IPS-20b (cell line): ENCODE measurements at regions not wholly inside any gene's neighbourhood (a gene's known extent, or its start where the extent isn't known, plus 50 kb on each side); places are given as distances from the start of the nearest gene placed in this dataset.

Experiments used
- H3K27ac ChIP-seq: one replicate; pipeline ENCODE4 v1.5.1; 2013; ENCODE audit warnings: low read length
- H3K27me3 ChIP-seq: 2 replicates; pipeline ENCODE4 v1.6.1; 2013; ENCODE audit warnings: mild to moderate bottlenecking, low read length, inconsistent platforms; ENCODE audit not compliant: insufficient read depth
- H3K36me3 ChIP-seq: 2 replicates; pipeline ENCODE4 v1.6.1; 2013; ENCODE audit warnings: low read depth, mild to moderate bottlenecking, inconsistent platforms, low read length, moderate library complexity; ENCODE audit not compliant: insufficient read depth
- H3K4me1 ChIP-seq: 2 replicates; pipeline ENCODE4 v1.6.1; 2013; ENCODE audit warnings: mild to moderate bottlenecking, control low read depth, inconsistent platforms, low read length, moderate library complexity; ENCODE audit not compliant: insufficient read depth
- H3K4me3 ChIP-seq: 2 replicates; pipeline ENCODE4 v1.5.1; 2013; ENCODE audit warnings: mild to moderate bottlenecking, low read length, inconsistent platforms
- H3K9ac ChIP-seq: 2 replicates; pipeline ENCODE4 v1.6.1; 2013; ENCODE audit warnings: low read depth, mild to moderate bottlenecking, inconsistent platforms, low read length, moderate library complexity
- H3K9me3 ChIP-seq: 2 replicates; pipeline ENCODE4 v1.6.1; 2013; ENCODE audit warnings: mild to moderate bottlenecking, low read depth, low read length, inconsistent platforms; ENCODE audit not compliant: insufficient read depth

- Histone ChIP-seq H3K4me1 (no peaks in the 10 kb centered on the region), H3K27ac (no peak overlapping the region), H3K36me3 (no peaks in the 10 kb centered on the region), H3K4me3 (no peak overlapping the region), H3K27me3 (no peaks in the 10 kb centered on the region), H3K9me3 (no peaks in the 10 kb centered on the region), H3K9ac (no peak overlapping the region)
Observed at GRCh38 chr18:76223403-76223802, 271.6 kb downstream of the ZNF516 start.

GRCh38 chr18:76219023-76219422 is 276.0 kb downstream of the ZNF516 start:
- Histone ChIP-seq H3K4me3 (no peak overlapping the region), H3K4me1 (no peaks in the 10 kb centered on the region), H3K27me3 (no peaks in the 10 kb centered on the region), H3K9ac (no peak overlapping the region), H3K27ac (no peak overlapping the region), H3K9me3 (no peaks in the 10 kb centered on the region), H3K36me3 (no peaks in the 10 kb centered on the region)

GRCh38 chr18:76216096-76216495 is 278.9 kb downstream of the ZNF516 start:
- Histone ChIP-seq H3K4me3 (no peak overlapping the region), H3K9me3 (no peaks in the 10 kb centered on the region), H3K36me3 (no peaks in the 10 kb centered on the region), H3K27ac (no peak overlapping the region), H3K4me1 (peaks cover 4% of the 10 kb centered on the region; the same call in 1 of the 2 replicates), H3K27me3 (no peaks in the 10 kb centered on the region), H3K9ac (no peak overlapping the region)

GRCh38 chr18:76213991-76214390 is 281.1 kb downstream of the ZNF516 start:
- Histone ChIP-seq H3K4me3 (no peak overlapping the region), H3K27ac (no peak overlapping the region), H3K27me3 (no peaks in the 10 kb centered on the region; the same call in 1 of the 2 replicates), H3K9ac (no peak overlapping the region), H3K4me1 (peaks cover 7% of the 10 kb centered on the region; the same call in 1 of the 2 replicates), H3K9me3 (no peaks in the 10 kb centered on the region), H3K36me3 (no peaks in the 10 kb centered on the region)

- H3K4me3 ChIP-seq = no peak overlapping the region
- H3K36me3 ChIP-seq = no peaks in the 10 kb centered on the region
- no peaks in the 10 kb centered on the region; the same call in 1 of the 2 replicates for H3K27me3 ChIP-seq
- H3K9me3 ChIP-seq = no peaks in the 10 kb centered on the region
- H3K27ac ChIP-seq = no peak overlapping the region
- peaks cover 7% of the 10 kb centered on the region; the same call in 1 of the 2 replicates for H3K4me1 ChIP-seq
- H3K9ac ChIP-seq = no peak overlapping the region
Observed at GRCh38 chr18:76212960-76213359, 282.1 kb downstream of the ZNF516 start.

GRCh38 chr18:76209597-76209996 is 285.4 kb downstream of the ZNF516 start:
- Histone ChIP-seq H3K9ac (no peak overlapping the region), H3K9me3 (no peaks in the 10 kb centered on the region), H3K27ac (no peak overlapping the region), H3K4me3 (no peak overlapping the region), H3K36me3 (no peaks in the 10 kb centered on the region), H3K4me1 (peaks cover 7% of the 10 kb centered on the region; the same call in 1 of the 2 replicates), H3K27me3 (no peaks in the 10 kb centered on the region; the same call in 1 of the 2 replicates)

- peaks cover 7% of the 10 kb centered on the region; the same call in 1 of the 2 replicates for H3K4me1 ChIP-seq
- no peaks in the 10 kb centered on the region for H3K9me3 ChIP-seq
- H3K27me3 ChIP-seq = no peaks in the 10 kb centered on the region; the same call in 1 of the 2 replicates
- H3K9ac ChIP-seq = no peak overlapping the region
- H3K27ac ChIP-seq = no peak overlapping the region
- no peaks in the 10 kb centered on the region for H3K36me3 ChIP-seq
- H3K4me3 ChIP-seq = no peak overlapping the region
Observed at GRCh38 chr18:76208678-76209306, 286.2 kb downstream of the ZNF516 start.

- Histone ChIP-seq H3K9ac (no peak overlapping the region), H3K4me3 (no peak overlapping the region), H3K27ac (no peak overlapping the region), H3K9me3 (peaks cover 13% of the 10 kb centered on the region; the same call in 1 of the 2 replicates), H3K36me3 (no peaks in the 10 kb centered on the region), H3K27me3 (no peaks in the 10 kb centered on the region; the same call in 1 of the 2 replicates), H3K4me1 (0 out of 2 replicates have a peak, but pooled peaks cover 3% of the 10 kb centered on the region)
Observed at GRCh38 chr18:76205906-76206305, 289.1 kb downstream of the ZNF516 start.

- no peaks in the 10 kb centered on the region for H3K4me1 ChIP-seq
- H3K4me3 ChIP-seq = no peak overlapping the region
- no peaks in the 10 kb centered on the region; the same call in 1 of the 2 replicates for H3K27me3 ChIP-seq
- H3K9me3 ChIP-seq = peaks cover 13% of the 10 kb centered on the region; the same call in 1 of the 2 replicates
- no peak overlapping the region for H3K27ac ChIP-seq
- H3K9ac ChIP-seq = no peak overlapping the region
- no peaks in the 10 kb centered on the region for H3K36me3 ChIP-seq
Observed at GRCh38 chr18:76203552-76203951, 291.5 kb downstream of the ZNF516 start.

- Histone ChIP-seq H3K9me3 (peaks cover 13% of the 10 kb centered on the region; the same call in 1 of the 2 replicates), H3K9ac (no peak overlapping the region), H3K36me3 (no peaks in the 10 kb centered on the region), H3K4me3 (no peak overlapping the region), H3K27ac (no peak overlapping the region), H3K4me1 (no peaks in the 10 kb centered on the region), H3K27me3 (no peaks in the 10 kb centered on the region)
Observed at GRCh38 chr18:76202322-76202721, 292.7 kb downstream of the ZNF516 start.

GRCh38 chr18:76195601-76196000 is 299.4 kb downstream of the ZNF516 start:
- Histone ChIP-seq H3K9me3 (no peaks in the 10 kb centered on the region), H3K4me3 (no peak overlapping the region), H3K27ac (no peak overlapping the region), H3K27me3 (no peaks in the 10 kb centered on the region), H3K36me3 (no peaks in the 10 kb centered on the region), H3K4me1 (no peaks in the 10 kb centered on the region), H3K9ac (no peak overlapping the region)

GRCh38 chr18:76188097-76188496 is 306.9 kb downstream of the ZNF516 start:
- H3K36me3 ChIP-seq = no peaks in the 10 kb centered on the region
- H3K27ac ChIP-seq = no peak overlapping the region
- no peak overlapping the region for H3K9ac ChIP-seq
- no peaks in the 10 kb centered on the region for H3K9me3 ChIP-seq
- H3K27me3 ChIP-seq = no peaks in the 10 kb centered on the region
- H3K4me1 ChIP-seq = no peaks in the 10 kb centered on the region; the same call in 1 of the 2 replicates
- no peak overlapping the region for H3K4me3 ChIP-seq
